ENCODE measurements at regions not wholly inside any gene's neighbourhood (a gene's known extent, or its start where the extent isn't known, plus 50 kb on each side); places are given as distances from the start of the nearest gene placed in this dataset.

- no peak for TF ChIP-seq FOXA1 (IDR thresholded peaks at IDR 0.05)
- TF ChIP-seq NFRKB (IDR thresholded peaks at IDR 0.05): no peak
- no peak for TF ChIP-seq BHLHE40 (IDR thresholded peaks at IDR 0.05; ENCODE audit: borderline replicate concordance)
- TF ChIP-seq ARNT (IDR thresholded peaks at IDR 0.05): no peak
- TF ChIP-seq TARDBP (IDR thresholded peaks at IDR 0.05): no peak
- TF ChIP-seq SP1 (IDR thresholded peaks at IDR 0.05): no peak
- TF ChIP-seq SUZ12 (IDR thresholded peaks at IDR 0.05): no peak
- no peak for TF ChIP-seq CTBP1 (IDR thresholded peaks at IDR 0.05; ENCODE audit: borderline replicate concordance)
- no peak for TF ChIP-seq FOXK2 (IDR thresholded peaks at IDR 0.05)
- no peak for TF ChIP-seq PKNOX1 (IDR thresholded peaks at IDR 0.05)
Measured at GRCh38 chr4:175054980-175055379, 136.8 kb downstream of the ADAM29 start.
